Tibial artery (tissue), 4 donors: ENCODE measurements at regions not wholly inside any gene's neighbourhood (a gene's known extent, or its start where the extent isn't known, plus 50 kb on each side); places are given as distances from the start of the nearest gene placed in this dataset.

Experiments used
- DNase-seq, 2 donors: peaks; one replicate each; pipeline ENCODE4 v3.0.0-alpha.2; 2019
- H3K27ac ChIP-seq, 2 donors: fragments of 200-600 bp; sonication (generic) in 1 of 2; 1 replicate in 1 of 2; 2 replicates in 1 of 2; pipeline ENCODE4 v1.5.1; 2018 to 2019; ENCODE audit warnings: mild to moderate bottlenecking in 1 of 2
- H3K27me3 ChIP-seq, 2 donors: fragments of 200-600 bp; sonication (generic) in 1 of 2; one replicate each; pipeline versions ENCODE4 v1.5.1 to v1.6.0; 2016 to 2019
- H3K36me3 ChIP-seq, 3 donors: fragments of 200-600 bp; sonication (generic) in 2 of 3; one replicate each; pipeline ENCODE4 v1.5.1; 2016 to 2019; ENCODE audit warnings: mild to moderate bottlenecking in 2 of 3
- H3K4me1 ChIP-seq, 4 donors: fragments of 200-600 bp; sonication (generic) in 2 of 4; 1 replicate in 3 of 4; 2 replicates in 1 of 4; pipeline ENCODE4 v1.5.1; 2016 to 2019
- H3K4me3 ChIP-seq, 2 donors: fragments of 200-600 bp; sonication (generic) in 1 of 2; 1 replicate in 1 of 2; 2 replicates in 1 of 2; pipeline ENCODE4 v1.5.1; 2018 to 2019; ENCODE audit warnings: mild to moderate bottlenecking in 2 of 2
- H3K9me3 ChIP-seq, 3 donors: fragments of 200-600 bp; sonication (generic) in 1 of 3; one replicate each; pipeline ENCODE4 v1.5.1; 2016 to 2019
- intact Hi-C: fragments of 100-400 bp; cut with DNase I; formaldehyde crosslinking; loops from one replicate; pipeline ENCODE4 v1.15.0; 2023; ENCODE audit warnings: low total_unique reads
- TF ChIP-seq, protein P1 (sequence below), 2 experiments: fragments of 200-600 bp in 1 of 2; fragments of 450-650 bp in 1 of 2; IDR thresholded peaks; one replicate each; pipeline ENCODE4 v1.5.1; 2017 to 2019; ENCODE audit warnings: antibody characterized with exemption in 2 of 2, mild to moderate bottlenecking in 1 of 2, moderate library complexity in 1 of 2

DNA sequence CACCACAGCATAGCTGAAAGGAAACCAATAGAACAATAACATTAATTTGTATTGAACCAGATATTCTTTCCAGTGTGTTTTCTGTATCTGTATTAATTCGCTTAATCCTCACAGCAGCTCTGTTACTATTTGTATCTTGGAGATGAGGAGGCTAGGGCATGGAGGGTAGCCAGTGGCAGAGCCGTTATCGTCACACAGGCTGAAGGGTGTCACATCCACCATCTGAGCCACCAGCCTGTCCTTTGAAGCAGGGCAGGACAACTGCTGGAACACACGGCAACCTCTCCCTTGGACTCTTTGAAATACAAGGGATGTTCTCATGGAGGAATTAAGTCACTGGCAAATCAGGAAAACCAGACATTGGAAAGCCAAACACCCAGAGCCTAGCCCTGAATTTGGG lies 628.0 kb upstream of the CDH4 start:
- no peaks in the 10 kb centered on the region for H3K4me1 ChIP-seq
- H3K36me3 ChIP-seq: no peaks in the 10 kb centered on the region
- H3K27ac ChIP-seq: no peak overlapping the region
- no peaks in the 10 kb centered on the region for H3K9me3 ChIP-seq
- no peak for DNase-seq
- no peaks in the 10 kb centered on the region for H3K27me3 ChIP-seq
- no peak overlapping the region for H3K4me3 ChIP-seq
- TF ChIP-seq, protein P1, sequence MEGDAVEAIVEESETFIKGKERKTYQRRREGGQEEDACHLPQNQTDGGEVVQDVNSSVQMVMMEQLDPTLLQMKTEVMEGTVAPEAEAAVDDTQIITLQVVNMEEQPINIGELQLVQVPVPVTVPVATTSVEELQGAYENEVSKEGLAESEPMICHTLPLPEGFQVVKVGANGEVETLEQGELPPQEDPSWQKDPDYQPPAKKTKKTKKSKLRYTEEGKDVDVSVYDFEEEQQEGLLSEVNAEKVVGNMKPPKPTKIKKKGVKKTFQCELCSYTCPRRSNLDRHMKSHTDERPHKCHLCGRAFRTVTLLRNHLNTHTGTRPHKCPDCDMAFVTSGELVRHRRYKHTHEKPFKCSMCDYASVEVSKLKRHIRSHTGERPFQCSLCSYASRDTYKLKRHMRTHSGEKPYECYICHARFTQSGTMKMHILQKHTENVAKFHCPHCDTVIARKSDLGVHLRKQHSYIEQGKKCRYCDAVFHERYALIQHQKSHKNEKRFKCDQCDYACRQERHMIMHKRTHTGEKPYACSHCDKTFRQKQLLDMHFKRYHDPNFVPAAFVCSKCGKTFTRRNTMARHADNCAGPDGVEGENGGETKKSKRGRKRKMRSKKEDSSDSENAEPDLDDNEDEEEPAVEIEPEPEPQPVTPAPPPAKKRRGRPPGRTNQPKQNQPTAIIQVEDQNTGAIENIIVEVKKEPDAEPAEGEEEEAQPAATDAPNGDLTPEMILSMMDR (IDR thresholded peaks at IDR 0.05): no peak
- intact Hi-C loops: no loop called here

DNA sequence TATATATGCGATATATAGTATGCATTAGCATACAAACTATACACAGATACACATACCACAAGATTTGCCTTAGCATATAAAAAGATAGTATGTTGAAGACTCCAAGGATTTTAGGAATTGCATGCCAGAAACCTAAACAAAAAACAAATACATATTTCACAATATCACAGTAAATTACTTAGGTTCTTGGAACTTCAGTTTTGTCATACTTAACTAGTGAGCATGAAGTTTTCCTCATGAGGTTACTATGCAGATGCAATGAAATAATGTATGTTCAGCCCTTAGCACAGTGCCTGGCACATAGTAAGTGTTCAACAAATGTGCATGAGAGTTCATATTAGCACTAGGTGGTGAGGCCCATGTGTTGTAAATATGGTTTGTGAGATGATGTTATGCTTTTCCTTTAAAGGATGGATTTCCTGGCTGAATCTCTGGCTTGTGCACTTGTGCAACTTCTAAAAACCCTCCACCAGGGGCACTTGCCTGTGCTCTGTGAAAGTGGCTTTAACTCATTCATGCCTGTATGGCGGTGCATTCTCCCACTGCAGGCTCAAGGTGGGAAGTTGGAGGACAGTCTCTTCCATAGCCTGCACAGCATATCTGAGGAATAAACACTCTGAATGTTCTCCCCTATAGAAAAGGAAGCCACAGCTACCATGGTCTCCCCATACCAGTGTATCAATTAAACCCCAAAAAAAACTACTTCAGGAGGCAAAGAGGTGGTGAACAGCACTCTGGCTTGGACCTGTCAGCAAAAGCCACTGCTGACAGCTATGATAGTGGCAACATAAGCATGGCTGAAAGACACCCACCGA lies 624.1 kb upstream of the CDH4 start:
- intact Hi-C loops: no loop called here
- Histone ChIP-seq H3K4me1 (no peaks in the 10 kb centered on the region), H3K27ac (no peak overlapping the region), H3K27me3 (no peaks in the 10 kb centered on the region), H3K4me3 (no peak overlapping the region), H3K36me3 (no peaks in the 10 kb centered on the region), H3K9me3 (no peaks in the 10 kb centered on the region)
- TF ChIP-seq, protein P1 (IDR thresholded peaks at IDR 0.05): no peak
- no peak for DNase-seq

DNA sequence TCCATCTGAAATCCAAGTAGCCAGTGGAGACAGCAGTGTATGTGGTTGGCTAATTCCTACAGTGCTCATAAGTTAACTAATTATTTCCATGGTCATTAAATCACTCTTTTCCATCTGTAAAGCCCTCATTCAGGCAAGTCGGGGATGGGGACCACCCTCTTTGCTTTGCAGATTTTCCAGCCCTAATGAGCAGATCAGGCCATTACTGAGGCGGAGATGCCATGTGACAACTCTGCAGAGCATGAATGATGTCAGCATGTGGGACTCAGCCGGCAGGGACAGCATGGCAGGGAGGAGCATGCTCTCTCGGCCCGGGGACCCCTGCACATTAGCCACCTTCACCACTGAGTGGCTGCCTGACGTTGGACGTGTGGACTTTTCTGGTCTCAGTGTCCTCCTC lies 623.3 kb upstream of the CDH4 start:
- Histone ChIP-seq H3K4me3 (no peak overlapping the region), H3K27ac (no peak overlapping the region), H3K4me1 (no peaks in the 10 kb centered on the region), H3K27me3 (no peaks in the 10 kb centered on the region), H3K36me3 (no peaks in the 10 kb centered on the region), H3K9me3 (no peaks in the 10 kb centered on the region)
- DNase-seq: no peak
- TF ChIP-seq, protein P1 (IDR thresholded peaks at IDR 0.05): no peak
- intact Hi-C loops: no loop called here

DNA sequence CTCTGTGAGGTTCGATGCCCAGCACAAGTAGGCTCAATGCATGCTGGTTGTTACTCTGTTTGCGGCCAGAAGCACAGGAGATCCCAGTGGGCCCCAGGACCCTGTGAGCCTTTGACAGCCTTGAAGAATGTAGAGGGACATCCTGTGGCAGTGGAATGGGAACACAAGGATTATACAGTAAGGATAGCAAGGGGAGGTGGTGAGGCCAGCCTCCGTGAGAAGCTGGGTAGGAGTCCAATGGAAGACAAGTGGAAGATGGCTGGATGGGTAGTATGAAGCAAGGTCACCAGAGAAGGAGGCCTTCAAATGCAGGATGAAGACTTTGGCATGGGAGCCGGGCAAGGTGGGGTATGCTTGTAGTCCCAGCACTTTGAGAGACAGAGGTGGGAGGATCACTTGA lies 622.9 kb upstream of the CDH4 start:
- Histone ChIP-seq H3K36me3 (no peaks in the 10 kb centered on the region), H3K27me3 (no peaks in the 10 kb centered on the region), H3K4me1 (no peaks in the 10 kb centered on the region), H3K9me3 (no peaks in the 10 kb centered on the region), H3K4me3 (no peak overlapping the region), H3K27ac (no peak overlapping the region)
- DNase-seq: no peak
- intact Hi-C loops: no loop called here
- TF ChIP-seq, protein P1 (IDR thresholded peaks at IDR 0.05): no peak

DNA sequence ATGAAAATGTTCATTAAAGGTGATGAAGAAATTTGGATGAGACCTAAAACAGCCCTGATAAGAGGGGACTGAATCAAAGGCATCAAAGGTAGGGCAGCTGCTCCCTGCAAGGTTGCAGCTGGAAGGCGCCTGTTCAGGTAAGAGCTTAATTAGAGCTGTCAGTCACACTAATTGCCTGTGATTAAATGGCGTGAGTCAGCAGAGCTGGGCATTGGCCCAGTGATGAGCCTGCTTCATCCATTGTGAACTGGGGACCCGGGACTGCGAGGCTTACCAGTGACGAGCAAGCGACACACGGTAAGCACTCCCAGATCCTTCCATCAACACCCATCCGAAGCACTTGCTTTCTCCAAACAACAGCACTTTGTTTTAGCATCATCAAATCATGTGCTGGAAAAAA lies 621.5 kb upstream of the CDH4 start:
- no peak overlapping the region for H3K27ac ChIP-seq
- no peaks in the 10 kb centered on the region for H3K36me3 ChIP-seq
- no peaks in the 10 kb centered on the region for H3K4me1 ChIP-seq
- TF ChIP-seq, protein P1 (IDR thresholded peaks at IDR 0.05): no peak
- H3K27me3 ChIP-seq: no peaks in the 10 kb centered on the region
- H3K4me3 ChIP-seq: no peak overlapping the region
- no peak for DNase-seq
- intact Hi-C loops: no loop called here
- no peaks in the 10 kb centered on the region for H3K9me3 ChIP-seq
